ENCODE measurements at regions not wholly inside any gene's neighbourhood (a gene's known extent, or its start where the extent isn't known, plus 50 kb on each side); places are given as distances from the start of the nearest gene placed in this dataset.
A peak's percentile ranks its signal among the peaks of the same experiment; 100 is the strongest.

GRCh38 chr16:22736791-22737190 lies 77.2 kb upstream of the HS3ST2 start:
- Histone ChIP-seq H3K36me3 (replicated peaks in 1 of 2; ENCODE audit: control insufficient read depth in 1 of 2, insufficient read depth in 2 of 2, low read length in 2 of 2) (no peaks in the 10 kb centered on the region), H3K27ac (ENCODE audit: low read depth in 1 of 2, low read length in 2 of 2) (no peak overlapping the region), H3K4me1 (ENCODE audit: control insufficient read depth in 1 of 2, insufficient read depth in 2 of 2, low read length in 2 of 2) (no peaks in the 10 kb centered on the region), H3K79me2 (ENCODE audit: insufficient read depth, low read length) (no peaks in the 10 kb centered on the region), H3K4me2 (replicated peaks; ENCODE audit: extremely low read depth, low read length, poor library complexity, severe bottlenecking) (no peak overlapping the region), H3K9ac (ENCODE audit: insufficient read depth, low read length, poor library complexity, severe bottlenecking) (no peak overlapping the region), H2AFZ (ENCODE audit: insufficient read depth, low read depth, low read length, poor library complexity, severe bottlenecking) (no peak overlapping the region), H4K20me1 (ENCODE audit: insufficient read depth, low read length) (no peaks in the 10 kb centered on the region), H3K4me3 (replicated peaks in 1 of 3; ENCODE audit: low read depth in 2 of 3, low read length in 3 of 3) (no peak overlapping the region), H3K9me3 (replicated peaks in 1 of 2; ENCODE audit: control insufficient read depth in 1 of 2, insufficient read depth in 1 of 2, low read length in 2 of 2) (no peaks in the 10 kb centered on the region), H3K27me3 (ENCODE audit: control insufficient read depth in 2 of 2, insufficient read depth in 2 of 2, low read length in 2 of 2) (no peaks in the 10 kb centered on the region)
- no peak for TF ChIP-seq CTCF (IDR thresholded peaks at IDR 0.05)
- intact Hi-C loops (cut with micrococcal nuclease), result no loop called here
- no peak overlapping the region for H3K4me3 Mint-ChIP-seq
- no peak overlapping the region for H3K27ac Mint-ChIP-seq
- no peak for DNase-seq
- peaks cover 3% of the 10 kb centered on the region for H3K4me1 Mint-ChIP-seq
- 80% methylated on average over 1 of the region's 1 CpG for WGBS (ENCODE audit: insufficient coverage)
- peaks cover 5 to 28% (median 7%) of the 10 kb centered on the region in 3 donors for H3K27me3 Mint-ChIP-seq (ENCODE audit: low read depth in 3 of 3)
- no peaks in the 10 kb centered on the region for H3K36me3 Mint-ChIP-seq
- H3K9me3 Mint-ChIP-seq, result peaks cover 0 to 3% (median 0%) of the 10 kb centered on the region in 7 donors

GRCh38 chr16:22739077-22739476 lies 74.9 kb upstream of the HS3ST2 start:
- no peak overlapping the region for H3K4me2 ChIP-seq (replicated peaks; ENCODE audit: extremely low read depth, low read length, poor library complexity, severe bottlenecking)
- no peaks in the 10 kb centered on the region for H3K79me2 ChIP-seq (ENCODE audit: insufficient read depth, low read length)
- intact Hi-C loops (cut with micrococcal nuclease), result no loop called here
- peaks cover 0 to 11% of the 10 kb centered on the region in 2 donors for H3K9me3 ChIP-seq (replicated peaks in 1 of 2; ENCODE audit: control insufficient read depth in 1 of 2, insufficient read depth in 1 of 2, low read length in 2 of 2)
- DNase-seq, result peak in 1 of 3 donors; percentile 14
- H3K27ac Mint-ChIP-seq, result no peak overlapping the region
- no peaks in the 10 kb centered on the region for H3K27me3 ChIP-seq (ENCODE audit: control insufficient read depth in 2 of 2, insufficient read depth in 2 of 2, low read length in 2 of 2)
- H3K4me3 ChIP-seq (replicated peaks in 1 of 3; ENCODE audit: low read depth in 2 of 3, low read length in 3 of 3), result no peak overlapping the region
- H4K20me1 ChIP-seq (ENCODE audit: insufficient read depth, low read length), result no peaks in the 10 kb centered on the region
- no peaks in the 10 kb centered on the region for H3K36me3 ChIP-seq (replicated peaks in 1 of 2; ENCODE audit: control insufficient read depth in 1 of 2, insufficient read depth in 2 of 2, low read length in 2 of 2)
- H3K27ac ChIP-seq (ENCODE audit: low read depth in 1 of 2, low read length in 2 of 2), result no peak overlapping the region
- no peak for TF ChIP-seq CTCF (IDR thresholded peaks at IDR 0.05)
- H3K36me3 Mint-ChIP-seq, result no peaks in the 10 kb centered on the region
- H3K4me1 Mint-ChIP-seq, result peaks cover 1% of the 10 kb centered on the region
- WGBS (ENCODE audit: insufficient coverage), result 0% methylated on average over 1 of the region's 3 CpGs
- no peak overlapping the region for H3K4me3 Mint-ChIP-seq
- peaks cover 4 to 14% (median 10%) of the 10 kb centered on the region in 7 donors for H3K9me3 Mint-ChIP-seq
- no peaks in the 10 kb centered on the region for H3K4me1 ChIP-seq (ENCODE audit: control insufficient read depth in 1 of 2, insufficient read depth in 2 of 2, low read length in 2 of 2)
- peaks cover 2 to 18% (median 6%) of the 10 kb centered on the region in 3 donors for H3K27me3 Mint-ChIP-seq (ENCODE audit: low read depth in 3 of 3)
- H3K9ac ChIP-seq (ENCODE audit: insufficient read depth, low read length, poor library complexity, severe bottlenecking), result no peak overlapping the region
- H2AFZ ChIP-seq (ENCODE audit: insufficient read depth, low read depth, low read length, poor library complexity, severe bottlenecking), result no peak overlapping the region

Data from CD14-positive monocyte (primary cell).